HG03139 (cell line): ENCODE measurements at regions not wholly inside any gene's neighbourhood (a gene's known extent, or its start where the extent isn't known, plus 50 kb on each side); places are given as distances from the start of the nearest gene placed in this dataset.

Experiments used
- ATAC-seq: cut with Tn5 transposase; IDR thresholded peaks from one replicate; pipeline ENCODE4 v1.9.1; 2021; ENCODE audit not compliant: unreplicated experiment

DNA sequence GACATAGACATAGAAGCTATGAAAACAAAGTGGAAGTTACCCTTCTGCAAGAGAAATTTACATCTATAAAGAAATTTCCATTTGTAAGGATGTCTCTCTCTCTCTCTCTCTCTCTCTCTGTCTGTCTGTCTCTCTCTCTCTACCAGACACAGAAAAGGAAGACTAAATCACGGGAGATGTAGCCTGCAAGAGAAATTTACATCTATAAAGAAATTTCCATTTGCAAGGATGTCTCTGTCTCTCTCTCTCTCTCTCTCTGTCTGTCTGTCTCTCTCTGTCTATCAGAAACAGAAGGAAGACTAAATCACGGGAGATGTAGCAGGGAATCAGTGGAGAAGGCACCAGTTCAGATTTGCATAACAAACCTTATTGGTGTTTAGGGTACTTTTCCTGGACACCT, 65.6 kb upstream of the CTSO start:
- ATAC-seq = no peak

DNA sequence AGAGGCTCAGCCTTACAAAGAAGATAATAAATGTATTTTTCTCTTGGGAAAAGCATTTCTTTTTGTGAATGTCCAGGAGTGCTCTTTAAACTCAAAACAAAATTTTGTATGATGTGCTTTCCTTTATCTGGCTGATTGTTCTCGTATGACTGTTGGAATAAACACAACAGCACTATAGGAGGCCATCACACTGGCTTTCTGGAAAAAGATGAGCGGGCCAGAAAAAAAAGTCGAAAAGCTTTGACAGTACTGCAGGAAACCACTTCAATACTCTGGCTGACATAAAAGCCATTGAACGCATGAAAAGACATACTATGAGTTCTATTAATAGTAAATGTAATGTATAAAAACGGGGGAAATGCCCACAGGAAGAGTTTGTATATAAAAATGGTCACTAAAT, 64.7 kb upstream of the CTSO start:
- ATAC-seq = no peak

DNA sequence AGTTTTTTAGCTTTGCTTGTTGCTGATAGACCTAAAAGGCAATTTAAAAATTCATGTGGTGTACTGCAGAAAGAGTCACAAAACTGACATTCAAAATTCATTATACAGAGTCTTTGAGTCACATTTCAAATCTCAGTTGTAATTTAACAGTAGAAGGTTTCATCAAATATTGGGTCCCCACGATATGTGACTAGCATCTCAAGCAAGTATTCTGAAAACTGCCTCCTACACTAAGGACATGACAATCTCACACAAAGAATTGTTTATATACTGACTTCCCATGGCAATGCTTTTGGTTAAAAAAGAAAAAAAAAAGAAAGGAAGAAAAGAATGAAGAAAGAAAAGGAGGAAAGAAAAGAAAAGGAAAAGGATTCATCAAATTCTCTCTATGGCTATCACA, 62.1 kb upstream of the CTSO start:
- no peak for ATAC-seq

DNA sequence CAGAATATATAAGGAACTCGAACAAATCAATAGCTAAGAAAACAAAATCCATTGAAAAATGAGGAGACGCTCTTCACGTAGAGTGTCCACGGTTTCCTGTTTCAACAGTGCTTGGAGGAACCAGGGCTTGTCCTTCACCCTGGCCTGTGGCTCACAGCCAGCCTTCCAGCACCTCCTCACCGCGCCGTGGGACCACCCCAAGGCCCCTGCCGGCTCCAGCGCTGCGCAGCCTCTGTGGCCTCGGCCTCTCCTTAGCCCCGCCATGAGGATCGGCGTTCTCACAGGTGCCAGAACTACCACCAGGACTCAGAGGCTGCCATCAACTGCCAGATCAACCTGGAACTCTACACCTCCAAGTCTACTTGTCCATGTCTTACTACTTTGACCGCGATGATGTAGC, 52.5 kb upstream of the CTSO start:
- no peak for ATAC-seq
